GM19043 (cell line): ENCODE measurements at regions not wholly inside any gene's neighbourhood (a gene's known extent, or its start where the extent isn't known, plus 50 kb on each side); places are given as distances from the start of the nearest gene placed in this dataset.
"Not testable (repeated sequence)": the region's sequence is repeated elsewhere in the genome, so short reads cannot be mapped to it uniquely, and the experiment has no call there.

Experiments
- ATAC-seq: cut with Tn5 transposase; IDR thresholded peaks from one replicate; pipeline ENCODE4 v1.9.1; 2021; ENCODE audit warnings: low read depth; ENCODE audit not compliant: unreplicated experiment

- ATAC-seq, result no peak
Measured at GRCh38 chr7:119957335-119957734, 315.6 kb upstream of the KCND2 start.

- ATAC-seq, result no peak
Measured at GRCh38 chr7:119959811-119960210, 313.2 kb upstream of the KCND2 start.

GRCh38 chr7:119963654-119964053 lies 309.3 kb upstream of the KCND2 start:
- no peak for ATAC-seq

GRCh38 chr7:119964065-119964464 lies 308.9 kb upstream of the KCND2 start:
- ATAC-seq, result no peak

GRCh38 chr7:119964788-119965542 lies 308.0 kb upstream of the KCND2 start:
- ATAC-seq, result no peak

GRCh38 chr7:119967221-119967620 lies 305.8 kb upstream of the KCND2 start:
- no peak for ATAC-seq

GRCh38 chr7:119968411-119968810 lies 304.6 kb upstream of the KCND2 start:
- not testable (repeated sequence) for ATAC-seq

GRCh38 chr7:119969054-119969453 lies 303.9 kb upstream of the KCND2 start:
- ATAC-seq, result no peak

- ATAC-seq, result no peak
Measured at GRCh38 chr7:119969763-119970162, 303.2 kb upstream of the KCND2 start.

- no peak for ATAC-seq
Measured at GRCh38 chr7:119974972-119975371, 298.0 kb upstream of the KCND2 start.

- ATAC-seq, result no peak
Measured at GRCh38 chr7:119982884-119983283, 290.1 kb upstream of the KCND2 start.

- ATAC-seq, result no peak
Measured at GRCh38 chr7:119983468-119983867, 289.5 kb upstream of the KCND2 start.

GRCh38 chr7:119984247-119984646 lies 288.7 kb upstream of the KCND2 start:
- no peak for ATAC-seq

- no peak for ATAC-seq
Measured at GRCh38 chr7:119988401-119988800, 284.6 kb upstream of the KCND2 start.

- no peak for ATAC-seq
Measured at GRCh38 chr7:119994928-119995327, 278.0 kb upstream of the KCND2 start.

GRCh38 chr7:119996634-119997033 lies 276.3 kb upstream of the KCND2 start:
- no peak for ATAC-seq

- no peak for ATAC-seq
Measured at GRCh38 chr7:119999738-120000475, 273.1 kb upstream of the KCND2 start.

GRCh38 chr7:120005720-120006119 lies 267.3 kb upstream of the KCND2 start:
- no peak for ATAC-seq

- ATAC-seq, result not testable (repeated sequence)
Measured at GRCh38 chr7:120014301-120014700, 258.7 kb upstream of the KCND2 start.

- ATAC-seq, result no peak
Measured at GRCh38 chr7:120014925-120015465, 258.0 kb upstream of the KCND2 start.

GRCh38 chr7:120021085-120021484 lies 251.9 kb upstream of the KCND2 start:
- ATAC-seq, result no peak
